ENCODE measurements at regions not wholly inside any gene's neighbourhood (a gene's known extent, or its start where the extent isn't known, plus 50 kb on each side); places are given as distances from the start of the nearest gene placed in this dataset.

- DNase-seq = no peak
Measured at GRCh38 chr2:150153646-150154307, 333.7 kb downstream of the RND3 start.

- no peak for DNase-seq
Measured at GRCh38 chr2:150152230-150152629, 335.2 kb downstream of the RND3 start.

- DNase-seq = no peak
Measured at GRCh38 chr2:150150144-150150543, 337.3 kb downstream of the RND3 start.

GRCh38 chr2:150147889-150148683, 339.4 kb downstream of the RND3 start:
- DNase-seq = no peak

- no peak for DNase-seq
Measured at GRCh38 chr2:150146879-150147278, 340.6 kb downstream of the RND3 start.

- DNase-seq = no peak
Measured at GRCh38 chr2:150145299-150145692, 342.2 kb downstream of the RND3 start.

- no peak for DNase-seq
Measured at GRCh38 chr2:150144546-150145298, 342.7 kb downstream of the RND3 start.

- DNase-seq = no peak
Measured at GRCh38 chr2:150143087-150143536, 344.4 kb downstream of the RND3 start.

- DNase-seq = no peak
Measured at GRCh38 chr2:150142561-150142960, 344.9 kb downstream of the RND3 start.

GRCh38 chr2:150141226-150142001, 346.1 kb downstream of the RND3 start:
- no peak for DNase-seq

- DNase-seq = no peak
Measured at GRCh38 chr2:150140777-150141176, 346.7 kb downstream of the RND3 start.

GRCh38 chr2:150138587-150138986, 348.9 kb downstream of the RND3 start:
- no peak for DNase-seq

GRCh38 chr2:150137338-150138069, 350.0 kb downstream of the RND3 start:
- no peak for DNase-seq

- DNase-seq = no peak
Measured at GRCh38 chr2:150136893-150137292, 350.6 kb downstream of the RND3 start.

GRCh38 chr2:150136401-150136800, 351.1 kb downstream of the RND3 start:
- DNase-seq = no peak

- DNase-seq = no peak
Measured at GRCh38 chr2:150135223-150135883, 352.1 kb downstream of the RND3 start.

GRCh38 chr2:150134223-150134857, 353.1 kb downstream of the RND3 start:
- DNase-seq = no peak

- no peak for DNase-seq
Measured at GRCh38 chr2:150133623-150134022, 353.8 kb downstream of the RND3 start.

- no peak for DNase-seq
Measured at GRCh38 chr2:150129921-150130575, 357.4 kb downstream of the RND3 start.

- DNase-seq = no peak
Measured at GRCh38 chr2:150127995-150128394, 359.5 kb downstream of the RND3 start.
